22Rv1 (cell line): ENCODE measurements at regions not wholly inside any gene's neighbourhood (a gene's known extent, or its start where the extent isn't known, plus 50 kb on each side); places are given as distances from the start of the nearest gene placed in this dataset.
"Not testable (repeated sequence)": the region's sequence is repeated elsewhere in the genome, so short reads cannot be mapped to it uniquely, and the experiment has no call there.

ENCODE experiments used
- CTCF ChIP-seq: fragments of 450-650 bp; IDR thresholded peaks from 2 replicates; pipeline ENCODE4 v1.5.1; 2017; ENCODE audit warnings: mild to moderate bottlenecking
- ZFX ChIP-seq: fragments of 450-650 bp; IDR thresholded peaks from 2 replicates; pipeline ENCODE4 v1.6.1; 2017; ENCODE audit warnings: antibody characterized with exemption, borderline replicate concordance

GRCh38 chr3:75434913-75435793 is 229.0 kb upstream of the FRG2C start:
- TF ChIP-seq ZFX, CTCF: not testable (repeated sequence)
